Fibroblast of the aortic adventitia (primary cell): ENCODE measurements at regions not wholly inside any gene's neighbourhood (a gene's known extent, or its start where the extent isn't known, plus 50 kb on each side); places are given as distances from the start of the nearest gene placed in this dataset.

Source experiments
- DNase-seq: peaks from one replicate; pipeline ENCODE4 v3.0.0-alpha.2; 2010; ENCODE audit warnings: low read depth
- H3K4me3 ChIP-seq: 2 replicates; pipeline ENCODE4 v1.5.1; 2011; ENCODE audit warnings: low read depth, mild to moderate bottlenecking, control low read depth, low read length, moderate library complexity
- CTCF ChIP-seq: IDR thresholded peaks from 2 replicates; pipeline ENCODE4 v1.5.1; 2011; ENCODE audit warnings: mild to moderate bottlenecking, low read length, control low read depth, inconsistent platforms; ENCODE audit not compliant: insufficient read depth

GRCh38 chr5:120954255-120954654, 490.2 kb downstream of the PRR16 start:
- DNase-seq, result no peak
- no peak overlapping the region for H3K4me3 ChIP-seq
- TF ChIP-seq CTCF, result no peak

- H3K4me3 ChIP-seq, result no peak overlapping the region
- DNase-seq, result no peak
- no peak for TF ChIP-seq CTCF
Observed at GRCh38 chr5:120955795-120956194, 491.7 kb downstream of the PRR16 start.

DNA sequence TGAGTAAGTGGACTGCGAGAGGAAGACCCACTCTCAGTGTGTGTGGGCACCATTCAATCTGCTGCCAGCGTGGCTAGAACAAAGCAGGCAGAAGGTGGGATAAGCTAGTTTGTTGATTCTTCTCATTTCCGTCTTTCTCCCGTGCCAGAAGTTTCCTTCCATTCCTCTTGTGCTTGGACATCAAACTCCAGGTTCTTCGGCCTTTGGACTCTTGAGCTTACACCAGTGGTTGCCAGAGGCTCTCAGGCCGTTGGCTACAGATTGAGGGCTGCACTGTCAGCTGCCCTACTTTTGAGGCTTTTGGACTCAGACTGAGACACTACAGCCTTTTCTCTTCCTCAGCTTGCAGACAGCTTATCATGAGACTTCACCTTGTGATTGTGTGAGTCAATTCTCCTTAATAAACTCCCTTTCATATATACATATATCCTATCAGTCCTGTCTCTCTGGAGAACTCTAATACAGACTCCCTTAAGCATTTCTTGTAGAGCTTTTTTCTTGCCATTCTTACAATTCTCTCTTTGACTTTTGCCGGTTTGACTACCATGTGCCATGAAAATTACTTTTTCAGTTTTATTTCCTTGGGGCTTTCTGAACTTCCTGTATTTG, 494.9 kb downstream of the PRR16 start:
- TF ChIP-seq CTCF, result no peak
- no peak overlapping the region for H3K4me3 ChIP-seq
- no peak for DNase-seq

- TF ChIP-seq CTCF, result no peak
- no peak for DNase-seq
- no peak overlapping the region for H3K4me3 ChIP-seq
Observed at GRCh38 chr5:120960510-120960909, 496.4 kb downstream of the PRR16 start.

GRCh38 chr5:120967366-120967765, 503.3 kb downstream of the PRR16 start:
- no peak for DNase-seq
- H3K4me3 ChIP-seq, result no peak overlapping the region
- no peak for TF ChIP-seq CTCF

DNA sequence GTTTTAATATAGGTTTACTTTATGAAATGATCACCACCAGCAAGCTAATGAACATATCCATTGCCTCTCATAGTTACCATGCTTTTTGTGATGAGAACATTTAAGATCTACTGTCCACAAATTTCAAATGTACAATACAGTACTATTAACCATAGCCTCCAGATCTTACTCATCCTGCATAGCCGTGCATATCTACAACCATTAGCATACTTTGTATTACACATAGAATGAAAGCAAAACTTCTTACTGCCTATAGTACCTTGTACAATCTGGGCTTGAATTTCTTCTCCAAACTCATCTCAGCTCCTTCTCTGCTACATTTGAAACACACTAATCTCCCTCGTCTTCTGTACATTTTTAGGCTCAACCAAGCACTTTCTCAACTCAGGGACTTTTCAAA, 510.6 kb downstream of the PRR16 start:
- H3K4me3 ChIP-seq, result no peak overlapping the region
- no peak for TF ChIP-seq CTCF
- no peak for DNase-seq

GRCh38 chr5:120982351-120982750, 518.3 kb downstream of the PRR16 start:
- no peak for TF ChIP-seq CTCF
- DNase-seq, result no peak
- no peak overlapping the region for H3K4me3 ChIP-seq
